ENCODE measurements at regions not wholly inside any gene's neighbourhood (a gene's known extent, or its start where the extent isn't known, plus 50 kb on each side); places are given as distances from the start of the nearest gene placed in this dataset.

- no peak for DNase-seq (ENCODE audit: extremely low read depth in 1 of 2, low read depth in 1 of 2)
These were observed 50.4 kb upstream of the CIBAR2 start for GRCh38 chr16:85162478-85163277.

DNA sequence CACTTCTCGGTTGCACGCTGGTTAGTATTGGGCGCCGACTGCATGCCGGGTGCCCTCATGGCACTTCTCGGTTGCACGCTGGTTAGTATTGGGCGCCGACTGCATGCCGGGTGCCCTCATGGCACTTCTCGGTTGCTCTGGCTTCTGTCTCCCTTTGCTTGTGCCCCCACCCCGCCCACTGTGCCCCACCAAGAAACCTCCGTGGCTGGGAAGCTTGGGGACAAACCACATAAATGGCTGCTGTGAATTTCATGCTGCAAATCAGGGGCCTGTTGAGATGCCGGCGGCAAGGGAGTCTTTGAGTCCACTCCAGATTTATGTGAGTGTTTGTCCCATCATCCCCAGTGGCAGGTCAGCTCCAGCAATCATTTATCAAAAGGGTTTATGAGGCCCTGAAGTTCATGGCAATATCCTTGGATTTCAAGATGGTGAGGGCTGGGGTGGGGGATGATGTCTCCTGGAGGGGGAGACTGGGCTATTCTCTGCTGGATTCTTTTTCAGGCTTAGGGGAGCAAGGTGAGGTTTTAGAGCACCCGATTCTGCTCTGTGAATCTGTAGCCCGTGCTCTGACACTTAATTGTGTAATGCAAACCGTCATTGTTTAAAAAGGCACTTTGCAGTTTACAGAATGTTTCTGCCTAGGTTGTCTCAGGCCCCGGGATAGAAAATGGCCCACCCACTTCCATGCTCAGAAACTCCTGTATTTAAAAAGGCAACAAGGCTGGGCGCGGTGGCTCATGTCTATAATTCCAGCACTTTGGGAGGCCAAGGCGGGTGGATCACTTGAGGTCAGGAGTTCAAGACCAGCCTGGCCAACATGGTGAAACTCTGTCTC lies 51.2 kb upstream of the CIBAR2 start:
- no peak for DNase-seq (ENCODE audit: extremely low read depth in 1 of 2, low read depth in 1 of 2)

- no peak for DNase-seq (ENCODE audit: extremely low read depth in 1 of 2, low read depth in 1 of 2)
These were observed 52.2 kb upstream of the CIBAR2 start for GRCh38 chr16:85164431-85164830.

GRCh38 chr16:85164838-85165516 lies 52.7 kb upstream of the CIBAR2 start:
- no peak for DNase-seq (ENCODE audit: extremely low read depth in 1 of 2, low read depth in 1 of 2)

GRCh38 chr16:85165781-85166180 lies 53.5 kb upstream of the CIBAR2 start:
- DNase-seq (ENCODE audit: extremely low read depth in 1 of 2, low read depth in 1 of 2) = no peak

DNA sequence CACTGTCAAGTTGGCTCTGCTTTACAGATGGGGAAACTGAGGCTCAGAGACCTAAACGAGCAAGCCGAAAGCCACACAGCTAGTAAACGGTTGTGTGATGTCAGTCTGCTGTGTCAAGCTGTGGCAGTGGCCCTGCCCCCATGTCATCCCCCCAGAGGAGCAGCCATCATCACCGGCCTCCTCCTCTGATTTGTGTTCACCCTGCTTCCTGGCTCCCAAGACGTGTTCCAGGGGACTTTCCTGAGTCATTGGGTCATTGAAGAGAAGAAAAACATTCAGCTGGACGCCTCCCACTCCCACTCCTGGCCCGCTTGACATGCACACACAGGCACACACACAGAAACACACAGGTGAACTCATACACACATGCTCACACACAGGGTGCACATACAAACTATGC lies 54.0 kb upstream of the CIBAR2 start:
- DNase-seq (ENCODE audit: extremely low read depth in 1 of 2, low read depth in 1 of 2) = no peak

- no peak for DNase-seq (ENCODE audit: extremely low read depth in 1 of 2, low read depth in 1 of 2)
These were observed 54.7 kb upstream of the CIBAR2 start for GRCh38 chr16:85166699-85167588.

GRCh38 chr16:85167589-85168537 lies 55.6 kb upstream of the CIBAR2 start:
- no peak for DNase-seq (ENCODE audit: extremely low read depth in 1 of 2, low read depth in 1 of 2)

- DNase-seq (ENCODE audit: extremely low read depth in 1 of 2, low read depth in 1 of 2) = no peak
These were observed 56.5 kb upstream of the CIBAR2 start for GRCh38 chr16:85168732-85169256.

- no peak for DNase-seq (ENCODE audit: extremely low read depth in 1 of 2, low read depth in 1 of 2)
These were observed 57.2 kb upstream of the CIBAR2 start for GRCh38 chr16:85169333-85170065.

GRCh38 chr16:85170066-85170491 lies 57.8 kb upstream of the CIBAR2 start:
- DNase-seq (ENCODE audit: extremely low read depth in 1 of 2, low read depth in 1 of 2) = no peak

GRCh38 chr16:85170590-85171003 lies 58.3 kb upstream of the CIBAR2 start:
- no peak for DNase-seq (ENCODE audit: extremely low read depth in 1 of 2, low read depth in 1 of 2)

- no peak for DNase-seq (ENCODE audit: extremely low read depth in 1 of 2, low read depth in 1 of 2)
These were observed 58.9 kb upstream of the CIBAR2 start for GRCh38 chr16:85171004-85171758.

- DNase-seq (ENCODE audit: extremely low read depth in 1 of 2, low read depth in 1 of 2) = no peak
These were observed 59.6 kb upstream of the CIBAR2 start for GRCh38 chr16:85171759-85172454.

GRCh38 chr16:85172455-85173145 lies 60.3 kb upstream of the CIBAR2 start:
- no peak for DNase-seq (ENCODE audit: extremely low read depth in 1 of 2, low read depth in 1 of 2)

GRCh38 chr16:85173146-85173980 lies 61.1 kb upstream of the CIBAR2 start:
- no peak for DNase-seq (ENCODE audit: extremely low read depth in 1 of 2, low read depth in 1 of 2)
